B cell (primary cell): ENCODE measurements at regions not wholly inside any gene's neighbourhood (a gene's known extent, or its start where the extent isn't known, plus 50 kb on each side); places are given as distances from the start of the nearest gene placed in this dataset.

Experiments used
- ATAC-seq: fragments of 200-7000 bp; cut with Tn5 transposase; one replicate; pipeline ENCODE4 v1.10.0; 2021; ENCODE audit warnings: low read depth, mild to moderate bottlenecking, moderate number of reproducible peaks, moderate library complexity
- CTCF ChIA-PET: fragments of 350-600 bp; sonication (Branson Sonifier 250); formaldehyde crosslinking; loops from one replicate; lab custom pipeline; 2021; ENCODE audit warnings: antibody characterized with exemption, inconsistent platforms; lab: Charles Lee
- POLR2A ChIA-PET: fragments of 350-600 bp; sonication (Branson Sonifier 250); formaldehyde crosslinking; loops from one replicate; lab custom pipeline; 2021; ENCODE audit warnings: antibody characterized with exemption; lab: Charles Lee
- DNase-seq: peaks from one replicate; pipeline ENCODE4 v3.0.0; 2013
- H2AFZ ChIP-seq: 2 replicates; pipeline ENCODE4 v1.6.1; 2012; ENCODE audit warnings: mild to moderate bottlenecking, low read depth, low read length; ENCODE audit not compliant: insufficient read depth, poor library complexity, severe bottlenecking
- H3K27ac ChIP-seq, 2 donors: 1 replicate in 1 of 2; 2 replicates in 1 of 2; pipeline ENCODE4 v1.5.1; 2012 to 2013; ENCODE audit warnings: low read length in 2 of 2, mild to moderate bottlenecking in 2 of 2, moderate library complexity in 1 of 2
- H3K27me3 ChIP-seq, 4 experiments: fragments of 200-600 bp in 1 of 4; sonication (generic) in 1 of 4; replicated peaks in 1 of 4; 1 replicate in 2 of 4; 2 replicates in 2 of 4; pipeline versions ENCODE4 v1.6.1 to v1.7.0; 2013 to 2016; ENCODE audit warnings: low read length in 3 of 4, mild to moderate bottlenecking in 2 of 4, mixed read lengths in 1 of 4, moderate library complexity in 1 of 4; ENCODE audit not compliant: insufficient read depth in 4 of 4, control insufficient read depth in 3 of 4; ENCODE audit errors: control extremely low read depth in 1 of 4
- H3K36me3 ChIP-seq, 2 experiments: replicated peaks in 1 of 2; 1 replicate in 1 of 2; 2 replicates in 1 of 2; pipeline versions ENCODE4 v1.6.1 to v1.7.1; 2013; ENCODE audit warnings: low read length in 1 of 2; ENCODE audit not compliant: insufficient read depth in 2 of 2, control insufficient read depth in 1 of 2; ENCODE audit errors: control extremely low read depth in 1 of 2, extremely low read depth in 1 of 2
- H3K4me1 ChIP-seq, 2 donors: fragments of 200-600 bp in 1 of 2; sonication (generic) in 1 of 2; 1 replicate in 1 of 2; 2 replicates in 1 of 2; pipeline versions ENCODE4 v1.5.1 to v1.6.1; 2013 to 2017; ENCODE audit warnings: low read length in 2 of 2; ENCODE audit not compliant: control insufficient read depth in 2 of 2, insufficient read depth in 2 of 2
- H3K4me2 ChIP-seq: replicated peaks from 2 replicates; pipeline ENCODE3; 2012; ENCODE audit warnings: mild to moderate bottlenecking, low read depth, low read length; ENCODE audit not compliant: poor library complexity, severe bottlenecking
- H3K4me3 ChIP-seq, 5 experiments: fragments of 200-600 bp in 1 of 5; sonication (generic) in 1 of 5; 1 replicate in 3 of 5; 2 replicates in 2 of 5; pipeline versions ENCODE4 v1.5.1 to v1.7.0; 2011 to 2016; ENCODE audit warnings: low read length in 4 of 5, mild to moderate bottlenecking in 4 of 5, low read depth in 2 of 5, control low read depth in 1 of 5, moderate library complexity in 1 of 5; ENCODE audit not compliant: insufficient read depth in 1 of 5; ENCODE audit errors: control extremely low read depth in 1 of 5, extremely low read depth in 1 of 5
- H3K79me2 ChIP-seq: fragments of 200-600 bp; sonication (generic); one replicate; pipeline ENCODE4 v1.6.0; 2016; ENCODE audit warnings: low read length; ENCODE audit not compliant: control insufficient read depth, insufficient read depth
- H3K9ac ChIP-seq: fragments of 200-600 bp; sonication (generic); 2 replicates; pipeline ENCODE4 v1.6.1; 2017; ENCODE audit warnings: mild to moderate bottlenecking, low read length, moderate library complexity
- H3K9me3 ChIP-seq, 3 donors: one replicate each; pipeline versions ENCODE4 v1.6.1 to v1.7.1; 2013; ENCODE audit warnings: low read length in 2 of 3; ENCODE audit not compliant: control insufficient read depth in 2 of 3, insufficient read depth in 1 of 3; ENCODE audit errors: control extremely low read depth in 1 of 3
- H4K20me1 ChIP-seq: 2 replicates; pipeline ENCODE4 v1.6.0; 2012; ENCODE audit warnings: mild to moderate bottlenecking, low read length; ENCODE audit not compliant: insufficient read depth, control insufficient read depth, poor library complexity, severe bottlenecking
- H3K27ac Mint-ChIP-seq: one replicate; pipeline ENCODE4 v1.8.0; 2021; ENCODE audit warnings: mixed read lengths
- H3K27me3 Mint-ChIP-seq: one replicate; pipeline ENCODE4 v1.8.0; 2021; ENCODE audit warnings: mixed read lengths
- H3K4me1 Mint-ChIP-seq: one replicate; pipeline ENCODE4 v1.8.0; 2021; ENCODE audit warnings: mixed read lengths
- H3K4me3 Mint-ChIP-seq: one replicate; pipeline ENCODE4 v1.8.0; 2021; ENCODE audit warnings: mixed read lengths
- H3K9me3 Mint-ChIP-seq: one replicate; pipeline ENCODE4 v1.8.0; 2022; ENCODE audit warnings: mixed read lengths; ENCODE audit not compliant: insufficient read depth
- CTCF ChIP-seq: fragments of 200-600 bp; IDR thresholded peaks from one replicate; pipeline ENCODE4 v1.8.0; 2022; ENCODE audit warnings: antibody characterized with exemption, mild to moderate bottlenecking
- EZH2 ChIP-seq: IDR thresholded peaks from 2 replicates; pipeline ENCODE4 v1.6.1; 2012; ENCODE audit warnings: borderline replicate concordance, low read depth, mild to moderate bottlenecking, moderate library complexity, low read length; ENCODE audit not compliant: insufficient read depth, poor library complexity, severe bottlenecking
- WGBS: methylation state at CpG from one replicate; pipeline ENCODE4 v1.1.5; 2013; ENCODE audit warnings: missing lambda C conversion rate; ENCODE audit not compliant: insufficient coverage; 5-methylcytosine and 5-hydroxymethylcytosine counted together
- intact Hi-C: fragments of 100-400 bp; cut with micrococcal nuclease; formaldehyde crosslinking; loops from one replicate; pipeline ENCODE4 v1.10.0; 2022

GRCh38 chr21:20451046-20451445 lies 547.2 kb upstream of the NCAM2 start:
- Mint-ChIP-seq H3K4me1 (no peaks in the 10 kb centered on the region), H3K4me3 (no peak overlapping the region), H3K9me3 (no peaks in the 10 kb centered on the region), H3K27ac (no peak overlapping the region), H3K27me3 (no peaks in the 10 kb centered on the region)
- no peak overlapping the region for H3K4me3 ChIP-seq
- H3K9ac ChIP-seq = no peak overlapping the region
- peaks cover 0 to 3% (median 0%) of the 10 kb centered on the region in 3 donors for H3K9me3 ChIP-seq
- no peak overlapping the region for H3K27ac ChIP-seq
- ATAC-seq = no peak
- no peaks in the 10 kb centered on the region for H4K20me1 ChIP-seq
- no peaks in the 10 kb centered on the region for H3K79me2 ChIP-seq
- no peak overlapping the region for H2AFZ ChIP-seq
- no peak overlapping the region for H3K4me2 ChIP-seq
- no peaks in the 10 kb centered on the region for H3K36me3 ChIP-seq
- no peaks in the 10 kb centered on the region for H3K4me1 ChIP-seq
- DNase-seq = no peak
- intact Hi-C loops = no loop called here
- ChIA-PET POLR2A (no interaction called here), CTCF (no interaction called here)
- TF ChIP-seq CTCF (no peak), EZH2 (no peak)
- WGBS = no CpG with 5 or more reads among the region's 2 CpGs
- no peaks in the 10 kb centered on the region for H3K27me3 ChIP-seq

GRCh38 chr21:20452935-20453334 lies 545.3 kb upstream of the NCAM2 start:
- H3K4me3 Mint-ChIP-seq = no peak overlapping the region
- peaks cover 0 to 3% (median 0%) of the 10 kb centered on the region in 3 donors for H3K9me3 ChIP-seq
- intact Hi-C loops = no loop called here

More at GRCh38 chr21:20452935-20453334, 545.3 kb upstream of the NCAM2 start:
- Histone ChIP-seq H3K36me3 (no peaks in the 10 kb centered on the region), H4K20me1 (no peaks in the 10 kb centered on the region), H3K79me2 (no peaks in the 10 kb centered on the region), H2AFZ (no peak overlapping the region), H3K27me3 (no peaks in the 10 kb centered on the region), H3K9ac (no peak overlapping the region), H3K27ac (no peak overlapping the region), H3K4me3 (no peak overlapping the region), H3K4me1 (no peaks in the 10 kb centered on the region), H3K4me2 (no peak overlapping the region)
- Mint-ChIP-seq H3K27ac (no peak overlapping the region), H3K27me3 (no peaks in the 10 kb centered on the region), H3K4me1 (no peaks in the 10 kb centered on the region), H3K9me3 (no peaks in the 10 kb centered on the region)
- no CpG with 5 or more reads among the region's 4 CpGs for WGBS
- TF ChIP-seq EZH2 = no peak
- no peak for TF ChIP-seq CTCF
- ChIA-PET POLR2A (no interaction called here), CTCF (no interaction called here)
- DNase-seq = no peak
- no peak for ATAC-seq
